GM23338 (cell line): ENCODE measurements at regions not wholly inside any gene's neighbourhood (a gene's known extent, or its start where the extent isn't known, plus 50 kb on each side); places are given as distances from the start of the nearest gene placed in this dataset.

Experiments
- EZH2 ChIP-seq: fragments of 200-600 bp; sonication (generic); IDR thresholded peaks from one replicate; pipeline ENCODE4 v1.8.0; 2017; ENCODE audit warnings: antibody characterized with exemption, mild to moderate bottlenecking, low read depth; ENCODE audit not compliant: unreplicated experiment
- EZH2phosphoT487 ChIP-seq: fragments of 200-600 bp; sonication (generic); IDR thresholded peaks from one replicate; pipeline ENCODE4 v1.8.1; 2018; ENCODE audit warnings: antibody characterized with exemption; ENCODE audit not compliant: unreplicated experiment
- JUNB ChIP-seq: IDR thresholded peaks from one replicate; pipeline ENCODE4 v1.6.1; 2016; ENCODE audit warnings: antibody characterized with exemption; ENCODE audit not compliant: unreplicated experiment
- POLR2AphosphoS5 ChIP-seq: IDR thresholded peaks from 2 replicates; pipeline ENCODE4 v1.6.1; 2016; ENCODE audit warnings: antibody characterized with exemption, low read depth
- TF ChIP-seq, protein P1 (sequence below): IDR thresholded peaks from one replicate; pipeline ENCODE4 v1.6.1; 2018; ENCODE audit warnings: antibody characterized with exemption; ENCODE audit not compliant: unreplicated experiment
- TF ChIP-seq, protein P2 (sequence below), 2 experiments: fragments of 200-600 bp in 1 of 2; sonication (generic) in 1 of 2; conservative IDR thresholded peaks; 2 replicates each; pipeline versions ENCODE4 v1.5.1 to v1.6.1; 2016 to 2017; ENCODE audit warnings: antibody characterized with exemption in 2 of 2, low read depth in 2 of 2, mild to moderate bottlenecking in 2 of 2, moderate library complexity in 1 of 2

DNA sequence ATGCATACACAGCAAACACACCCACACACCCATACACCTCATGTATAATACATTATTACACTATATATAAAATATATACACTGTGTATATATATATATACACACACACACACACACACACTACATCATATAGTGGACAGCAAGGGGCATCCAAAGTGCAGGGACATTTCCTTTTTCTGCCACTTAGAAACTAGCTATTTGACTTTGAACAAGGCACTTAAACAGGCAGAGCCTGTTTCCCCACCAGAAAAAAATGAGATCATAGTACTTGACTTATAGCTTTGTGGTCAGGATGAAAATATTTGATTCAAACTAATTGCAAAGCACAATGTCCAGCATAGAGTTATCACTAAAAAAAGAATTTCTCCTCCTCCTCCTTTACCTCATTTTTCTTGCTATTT is 254.3 kb upstream of the NPVF start:
- TF ChIP-seq, protein P1, sequence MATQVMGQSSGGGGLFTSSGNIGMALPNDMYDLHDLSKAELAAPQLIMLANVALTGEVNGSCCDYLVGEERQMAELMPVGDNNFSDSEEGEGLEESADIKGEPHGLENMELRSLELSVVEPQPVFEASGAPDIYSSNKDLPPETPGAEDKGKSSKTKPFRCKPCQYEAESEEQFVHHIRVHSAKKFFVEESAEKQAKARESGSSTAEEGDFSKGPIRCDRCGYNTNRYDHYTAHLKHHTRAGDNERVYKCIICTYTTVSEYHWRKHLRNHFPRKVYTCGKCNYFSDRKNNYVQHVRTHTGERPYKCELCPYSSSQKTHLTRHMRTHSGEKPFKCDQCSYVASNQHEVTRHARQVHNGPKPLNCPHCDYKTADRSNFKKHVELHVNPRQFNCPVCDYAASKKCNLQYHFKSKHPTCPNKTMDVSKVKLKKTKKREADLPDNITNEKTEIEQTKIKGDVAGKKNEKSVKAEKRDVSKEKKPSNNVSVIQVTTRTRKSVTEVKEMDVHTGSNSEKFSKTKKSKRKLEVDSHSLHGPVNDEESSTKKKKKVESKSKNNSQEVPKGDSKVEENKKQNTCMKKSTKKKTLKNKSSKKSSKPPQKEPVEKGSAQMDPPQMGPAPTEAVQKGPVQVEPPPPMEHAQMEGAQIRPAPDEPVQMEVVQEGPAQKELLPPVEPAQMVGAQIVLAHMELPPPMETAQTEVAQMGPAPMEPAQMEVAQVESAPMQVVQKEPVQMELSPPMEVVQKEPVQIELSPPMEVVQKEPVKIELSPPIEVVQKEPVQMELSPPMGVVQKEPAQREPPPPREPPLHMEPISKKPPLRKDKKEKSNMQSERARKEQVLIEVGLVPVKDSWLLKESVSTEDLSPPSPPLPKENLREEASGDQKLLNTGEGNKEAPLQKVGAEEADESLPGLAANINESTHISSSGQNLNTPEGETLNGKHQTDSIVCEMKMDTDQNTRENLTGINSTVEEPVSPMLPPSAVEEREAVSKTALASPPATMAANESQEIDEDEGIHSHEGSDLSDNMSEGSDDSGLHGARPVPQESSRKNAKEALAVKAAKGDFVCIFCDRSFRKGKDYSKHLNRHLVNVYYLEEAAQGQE: no peak
- TF ChIP-seq EZH2 (no peak), POLR2AphosphoS5 (no peak), EZH2phosphoT487 (no peak), JUNB (no peak)
- TF ChIP-seq, protein P2, sequence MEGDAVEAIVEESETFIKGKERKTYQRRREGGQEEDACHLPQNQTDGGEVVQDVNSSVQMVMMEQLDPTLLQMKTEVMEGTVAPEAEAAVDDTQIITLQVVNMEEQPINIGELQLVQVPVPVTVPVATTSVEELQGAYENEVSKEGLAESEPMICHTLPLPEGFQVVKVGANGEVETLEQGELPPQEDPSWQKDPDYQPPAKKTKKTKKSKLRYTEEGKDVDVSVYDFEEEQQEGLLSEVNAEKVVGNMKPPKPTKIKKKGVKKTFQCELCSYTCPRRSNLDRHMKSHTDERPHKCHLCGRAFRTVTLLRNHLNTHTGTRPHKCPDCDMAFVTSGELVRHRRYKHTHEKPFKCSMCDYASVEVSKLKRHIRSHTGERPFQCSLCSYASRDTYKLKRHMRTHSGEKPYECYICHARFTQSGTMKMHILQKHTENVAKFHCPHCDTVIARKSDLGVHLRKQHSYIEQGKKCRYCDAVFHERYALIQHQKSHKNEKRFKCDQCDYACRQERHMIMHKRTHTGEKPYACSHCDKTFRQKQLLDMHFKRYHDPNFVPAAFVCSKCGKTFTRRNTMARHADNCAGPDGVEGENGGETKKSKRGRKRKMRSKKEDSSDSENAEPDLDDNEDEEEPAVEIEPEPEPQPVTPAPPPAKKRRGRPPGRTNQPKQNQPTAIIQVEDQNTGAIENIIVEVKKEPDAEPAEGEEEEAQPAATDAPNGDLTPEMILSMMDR (conservative IDR thresholded peaks at IDR 0.05; ENCODE audit: low read depth in 2 of 2): no peak
